GM21360 (cell line): ENCODE measurements at regions not wholly inside any gene's neighbourhood (a gene's known extent, or its start where the extent isn't known, plus 50 kb on each side); places are given as distances from the start of the nearest gene placed in this dataset.
A peak's percentile ranks its signal among the peaks of the same experiment; 100 is the strongest.
"Not testable (repeated sequence)": the region's sequence is repeated elsewhere in the genome, so short reads cannot be mapped to it uniquely, and the experiment has no call there.

Source experiments
- ATAC-seq: cut with Tn5 transposase; IDR thresholded peaks from one replicate; pipeline ENCODE4 v1.9.1; 2021; ENCODE audit warnings: mild to moderate bottlenecking, moderate library complexity; ENCODE audit not compliant: unreplicated experiment

GRCh38 chr1:219732814-219733491 lies 120.0 kb upstream of the ZC3H11B start:
- ATAC-seq, result no peak

GRCh38 chr1:219731771-219732170 lies 118.9 kb upstream of the ZC3H11B start:
- ATAC-seq, result no peak

GRCh38 chr1:219726480-219727272 lies 113.8 kb upstream of the ZC3H11B start:
- ATAC-seq, result no peak

DNA sequence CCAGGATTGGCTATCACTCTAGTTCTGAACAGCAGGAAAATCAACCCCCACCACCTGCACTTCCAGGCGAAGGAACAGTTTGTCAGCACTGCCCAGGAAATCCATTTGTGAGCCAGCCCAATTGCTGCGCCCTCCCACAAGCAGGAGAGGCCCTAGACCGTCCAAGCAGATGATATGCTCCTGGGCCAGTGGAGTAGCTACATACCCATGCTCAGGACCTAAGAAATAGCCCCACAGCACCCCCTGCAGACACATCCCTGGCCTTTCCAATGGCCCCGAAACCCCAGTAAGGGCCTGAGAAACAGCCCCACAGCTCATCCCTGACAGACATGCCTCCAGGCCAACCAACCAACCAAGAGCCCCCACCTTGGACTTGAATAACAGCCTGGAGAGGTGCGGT lies 111.5 kb upstream of the ZC3H11B start:
- ATAC-seq, result no peak

- ATAC-seq, result no peak
These were observed 104.6 kb upstream of the ZC3H11B start for GRCh38 chr1:219717536-219717935.

- ATAC-seq, result no peak
These were observed 103.8 kb upstream of the ZC3H11B start for GRCh38 chr1:219716611-219717114.

DNA sequence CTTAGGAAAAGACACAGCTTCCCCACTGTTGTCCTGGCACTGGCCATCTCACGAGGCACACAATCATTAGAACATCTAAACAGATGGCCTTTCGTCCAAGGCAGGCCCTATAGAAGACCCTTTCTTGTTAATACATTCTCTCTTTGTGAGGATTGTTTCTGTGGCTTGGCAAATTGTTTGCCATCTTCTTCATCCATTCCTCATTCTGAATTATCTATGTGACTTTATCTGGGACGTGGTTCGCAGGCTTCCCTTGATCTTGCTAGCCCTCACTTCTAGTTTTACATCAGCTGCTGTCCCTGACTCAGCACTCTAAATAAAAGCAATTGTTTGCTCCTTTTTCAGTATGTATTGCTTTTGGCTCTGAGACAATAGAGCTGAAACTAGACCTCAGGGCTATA lies 101.1 kb upstream of the ZC3H11B start:
- ATAC-seq, result no peak

GRCh38 chr1:219712506-219712905 lies 99.6 kb upstream of the ZC3H11B start:
- ATAC-seq, result no peak

DNA sequence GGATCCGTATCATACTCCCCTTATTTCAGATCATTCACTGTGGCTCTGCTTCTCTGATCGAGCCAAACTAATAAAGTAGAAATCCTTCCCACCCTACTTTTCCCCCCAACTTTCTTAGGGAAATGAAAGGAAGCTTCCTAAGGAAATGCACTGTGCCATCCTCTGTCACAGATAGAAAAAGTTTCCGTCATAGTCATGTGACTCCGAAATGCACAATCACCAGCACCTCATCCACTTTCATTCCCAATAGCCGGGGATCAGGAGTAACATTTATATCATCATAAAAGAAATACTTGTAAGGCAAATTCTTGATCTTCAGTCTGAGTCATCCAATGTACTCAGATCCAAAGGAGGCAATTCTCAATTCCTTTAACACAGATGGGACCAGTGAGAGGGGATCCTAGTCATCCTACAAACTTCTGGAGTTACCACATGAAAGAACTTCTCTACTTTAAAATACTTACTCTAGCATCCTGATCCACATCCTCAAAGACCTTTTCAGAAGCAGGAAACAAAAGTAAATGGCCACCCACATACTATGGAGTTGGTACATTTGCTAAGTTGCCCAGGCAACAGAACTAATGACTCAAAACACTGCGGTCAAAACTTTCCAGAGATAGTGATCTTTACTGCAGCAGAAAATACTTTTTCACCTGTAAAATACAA lies 97.8 kb upstream of the ZC3H11B start:
- ATAC-seq, result peak; percentile 80

DNA sequence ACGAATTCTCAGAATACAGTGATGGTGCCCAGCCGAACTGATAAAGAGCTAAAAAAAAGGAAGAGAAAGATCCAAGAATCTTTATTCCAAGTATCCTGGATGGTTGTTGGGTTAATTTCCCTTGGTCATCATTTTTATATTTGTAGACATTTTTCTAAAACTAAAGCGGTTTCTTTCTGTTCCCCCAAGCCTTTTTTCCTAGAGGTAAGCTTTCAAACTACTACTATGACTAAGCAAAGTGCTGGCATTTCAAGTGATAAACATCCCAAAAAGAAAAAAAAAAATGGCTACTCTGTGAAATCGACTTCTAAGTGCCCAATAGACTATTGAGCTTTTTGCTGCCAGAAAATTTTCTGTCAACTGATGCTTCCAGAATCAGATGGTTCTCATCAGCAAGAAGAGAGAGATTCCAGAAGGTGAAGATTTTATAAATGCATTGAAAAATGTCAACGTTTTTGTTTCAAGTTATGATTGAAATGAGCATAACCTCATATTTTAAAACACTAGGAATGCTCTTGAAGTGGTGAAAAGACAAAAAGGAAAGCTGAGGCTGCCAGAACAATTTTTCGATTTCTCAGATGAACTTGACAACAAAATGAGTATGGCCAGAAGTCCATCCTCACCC lies 96.1 kb upstream of the ZC3H11B start:
- ATAC-seq, result no peak

DNA sequence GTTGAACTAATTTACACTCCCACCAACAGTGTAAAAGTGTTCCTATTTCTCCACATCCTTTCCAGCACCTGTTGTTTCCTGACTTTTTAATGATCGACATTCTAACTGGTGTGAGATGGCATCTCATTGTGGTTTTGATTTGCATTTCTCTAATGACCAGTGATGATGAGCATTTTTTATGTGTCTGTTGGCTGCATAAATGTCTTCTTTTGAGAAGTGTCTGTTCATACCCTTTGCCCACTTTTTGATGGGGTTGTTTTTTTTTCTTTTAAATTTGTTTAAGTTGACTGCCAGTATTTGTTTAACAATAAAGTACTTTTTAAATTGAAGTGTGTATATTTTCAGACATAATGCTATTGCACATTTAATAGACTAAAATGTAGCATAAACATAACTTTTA lies 95.0 kb upstream of the ZC3H11B start:
- not testable (repeated sequence) for ATAC-seq

DNA sequence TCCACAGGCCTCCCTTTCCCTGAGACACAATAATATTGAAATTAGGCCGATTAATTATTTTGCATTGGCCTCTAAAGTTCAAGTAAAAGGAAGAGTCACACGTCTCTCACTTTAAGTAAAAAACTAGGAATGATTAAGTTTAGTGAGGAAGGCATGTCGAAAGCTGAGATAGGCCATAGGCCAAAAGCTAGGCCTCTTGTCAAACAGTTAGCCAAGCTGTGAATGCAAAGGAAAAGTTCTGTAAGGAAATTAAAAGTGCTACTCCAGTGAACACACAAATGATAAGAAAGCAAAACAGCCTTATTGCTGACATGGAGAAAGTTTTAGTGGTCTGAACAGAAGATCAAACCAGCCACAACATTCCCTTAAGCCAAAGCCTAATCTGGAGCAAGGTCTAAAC lies 91.4 kb upstream of the ZC3H11B start:
- ATAC-seq, result not testable (repeated sequence)

- ATAC-seq, result no peak
These were observed 90.4 kb upstream of the ZC3H11B start for GRCh38 chr1:219703368-219703639.

GRCh38 chr1:219701476-219701875 lies 88.6 kb upstream of the ZC3H11B start:
- ATAC-seq, result no peak

DNA sequence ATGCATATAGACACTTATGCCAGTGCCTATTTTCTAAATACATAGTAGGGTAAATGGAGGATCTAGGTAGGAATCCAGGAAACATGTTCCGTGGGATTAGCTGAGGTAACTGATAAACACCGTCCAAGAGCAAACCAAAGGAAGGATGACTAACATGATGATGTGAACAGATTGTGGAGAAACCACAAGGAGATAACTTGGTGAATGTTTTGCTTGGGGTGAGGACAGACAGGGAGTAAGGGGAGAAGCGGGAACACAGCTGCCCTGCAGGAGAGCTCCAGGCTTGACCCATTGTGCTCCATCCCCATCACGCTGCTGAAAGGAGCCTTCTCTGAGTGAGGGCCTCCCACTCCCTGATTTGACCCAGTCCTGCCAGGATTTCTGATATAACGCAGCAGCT lies 87.0 kb upstream of the ZC3H11B start:
- ATAC-seq, result no peak

DNA sequence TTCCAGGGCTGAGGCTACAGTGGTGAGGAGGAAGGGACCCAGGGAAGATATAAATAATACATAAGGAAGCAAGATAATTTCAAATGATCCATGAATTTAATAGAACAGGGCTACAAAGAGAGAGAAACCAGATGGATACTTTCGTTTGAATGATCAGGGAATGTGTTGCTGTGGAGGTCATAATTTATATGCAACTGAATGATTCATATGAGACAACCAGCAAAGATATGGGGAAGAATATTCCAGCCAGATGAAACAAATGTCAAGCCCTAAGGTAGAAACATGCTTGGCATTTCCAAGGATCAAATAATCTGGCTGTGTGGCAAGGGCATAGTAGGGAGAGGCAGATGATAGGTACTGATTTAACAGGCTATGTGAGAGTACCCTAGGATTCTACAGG lies 84.8 kb upstream of the ZC3H11B start:
- no peak for ATAC-seq

GRCh38 chr1:219692981-219693380 lies 80.1 kb upstream of the ZC3H11B start:
- no peak for ATAC-seq

DNA sequence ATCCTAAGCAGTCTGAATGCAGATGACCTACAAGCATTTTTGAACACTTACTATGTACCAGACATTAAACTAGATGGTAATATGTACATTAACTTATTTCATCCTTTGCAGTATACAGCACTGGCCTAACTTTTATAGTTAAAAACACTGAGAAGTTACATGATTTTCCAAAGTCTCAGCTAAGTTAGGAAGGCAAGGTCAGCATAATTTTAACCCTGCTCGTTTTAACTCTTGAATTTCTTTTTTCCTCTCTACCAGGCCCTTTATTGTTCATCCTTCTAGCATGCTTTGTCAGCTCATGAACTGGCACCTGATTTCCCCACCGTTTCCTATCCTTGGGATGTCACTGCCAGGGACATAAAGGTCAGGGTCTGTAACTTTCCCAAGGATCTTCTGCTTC lies 76.9 kb upstream of the ZC3H11B start:
- no peak for ATAC-seq

GRCh38 chr1:219687779-219688178 lies 74.9 kb upstream of the ZC3H11B start:
- ATAC-seq, result no peak

- no peak for ATAC-seq
These were observed 73.3 kb upstream of the ZC3H11B start for GRCh38 chr1:219686171-219686570.

- ATAC-seq, result no peak
These were observed 69.9 kb upstream of the ZC3H11B start for GRCh38 chr1:219682788-219683187.

- ATAC-seq, result no peak
These were observed 69.0 kb upstream of the ZC3H11B start for GRCh38 chr1:219681876-219682275.
